Smooth muscle cell (in vitro differentiated cells): ENCODE measurements at regions not wholly inside any gene's neighbourhood (a gene's known extent, or its start where the extent isn't known, plus 50 kb on each side); places are given as distances from the start of the nearest gene placed in this dataset.

ENCODE experiments used
- DNase-seq: peaks from one replicate; lab custom pipeline; 2025; ENCODE audit not compliant: unreplicated experiment; lab: John Stamatoyannopoulos, UW
- H2AFZ ChIP-seq: fragments of 200-600 bp; sonication (generic); 2 replicates; pipeline ENCODE4 v1.6.0; 2016; ENCODE audit warnings: antibody characterized with exemption, low read depth, mild to moderate bottlenecking
- H3F3A ChIP-seq: fragments of 200-600 bp; sonication (generic); 2 replicates; pipeline ENCODE4 v1.6.0; 2017; ENCODE audit warnings: antibody characterized with exemption, low read depth
- H3K27ac ChIP-seq: fragments of 200-600 bp; sonication (generic); 2 replicates; pipeline ENCODE4 v1.5.1; 2016; ENCODE audit warnings: low read depth, mild to moderate bottlenecking
- H3K27me3 ChIP-seq: fragments of 200-600 bp; sonication (generic); 2 replicates; pipeline ENCODE4 v1.6.1; 2016; ENCODE audit warnings: low read depth, mild to moderate bottlenecking
- H3K36me3 ChIP-seq: fragments of 200-600 bp; sonication (generic); 2 replicates; pipeline ENCODE4 v1.5.1; 2016; ENCODE audit warnings: low read depth
- H3K4me1 ChIP-seq: fragments of 200-600 bp; sonication (generic); 2 replicates; pipeline ENCODE4 v1.5.1; 2016; ENCODE audit warnings: low read depth
- H3K4me2 ChIP-seq: fragments of 200-600 bp; sonication (generic); 2 replicates; pipeline ENCODE4 v1.6.0; 2016; ENCODE audit warnings: mild to moderate bottlenecking
- H3K4me3 ChIP-seq: fragments of 200-600 bp; sonication (generic); 2 replicates; pipeline ENCODE4 v1.5.1; 2016; ENCODE audit warnings: mild to moderate bottlenecking
- H3K79me2 ChIP-seq: fragments of 200-600 bp; sonication (generic); 2 replicates; pipeline ENCODE4 v1.6.0; 2016; ENCODE audit warnings: low read depth, mild to moderate bottlenecking
- H3K9ac ChIP-seq: fragments of 200-600 bp; sonication (generic); 2 replicates; pipeline ENCODE4 v1.6.0; 2016; ENCODE audit warnings: low read depth
- H3K9me3 ChIP-seq: fragments of 200-600 bp; sonication (generic); replicated peaks from 2 replicates; pipeline ENCODE4 v1.5.1; 2016; ENCODE audit warnings: low read depth
- H4K20me1 ChIP-seq: fragments of 200-600 bp; sonication (generic); 2 replicates; pipeline ENCODE4 v1.6.0; 2016; ENCODE audit warnings: low read depth
- CTCF ChIP-seq: fragments of 200-600 bp; sonication (generic); IDR thresholded peaks from 2 replicates; pipeline ENCODE4 v1.5.1; 2017; ENCODE audit warnings: borderline replicate concordance, mild to moderate bottlenecking, antibody characterized with exemption; ENCODE audit not compliant: insufficient read depth, poor library complexity, severe bottlenecking
- WGBS: methylation state at CpG from one replicate; pipeline ENCODE4 v1.1.7; 2016; ENCODE audit warnings: low lambda C conversion rate; 5-methylcytosine and 5-hydroxymethylcytosine counted together

DNA sequence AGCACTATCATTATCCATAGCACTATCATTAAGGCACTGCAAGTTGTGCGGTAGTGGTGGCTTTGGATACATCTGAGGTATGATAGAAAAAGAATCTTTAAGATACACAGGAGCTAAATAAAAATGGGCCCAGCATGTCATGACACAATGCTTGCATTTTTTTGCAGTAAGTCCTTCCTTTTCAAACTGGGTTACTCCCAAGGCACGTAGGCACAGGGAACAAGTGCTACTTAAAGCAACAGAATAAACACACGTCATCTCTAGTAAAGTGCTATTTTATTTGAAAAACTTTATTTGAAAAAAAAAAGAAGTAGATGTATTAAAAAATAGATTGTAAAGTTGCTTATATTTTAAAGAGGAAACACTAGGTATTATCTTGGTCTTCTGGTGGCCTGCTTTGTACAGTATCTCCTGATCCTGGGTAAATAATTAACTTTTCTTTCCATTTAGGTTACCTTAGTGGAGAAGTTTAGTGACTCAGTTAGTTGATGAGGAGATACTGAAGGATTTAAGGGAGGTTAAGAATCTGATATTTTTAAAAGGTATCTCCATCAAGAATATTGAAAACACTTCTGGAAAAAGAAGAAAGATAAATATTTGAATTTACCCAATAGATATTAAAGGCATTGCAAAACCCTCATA is 129.6 kb downstream of the EDN1 start:
- no peak for DNase-seq
- Histone ChIP-seq H3K27ac (no peak overlapping the region), H3K79me2 (no peaks in the 10 kb centered on the region), H3K9me3 (no peaks in the 10 kb centered on the region), H3K4me1 (peaks cover 23% of the 10 kb centered on the region), H3K27me3 (no peaks in the 10 kb centered on the region), H2AFZ (no peak overlapping the region), H4K20me1 (no peaks in the 10 kb centered on the region), H3K36me3 (no peaks in the 10 kb centered on the region), H3K4me3 (no peak overlapping the region), H3F3A (no peaks in the 10 kb centered on the region), H3K9ac (no peak overlapping the region), H3K4me2 (no peak overlapping the region)
- 89% methylated on average over 3 of the region's 3 CpGs for WGBS
- no peak for TF ChIP-seq CTCF

- TF ChIP-seq CTCF = no peak
- Histone ChIP-seq H3F3A (no peaks in the 10 kb centered on the region), H3K4me2 (no peak overlapping the region), H3K79me2 (no peaks in the 10 kb centered on the region), H3K27me3 (no peaks in the 10 kb centered on the region), H3K4me3 (no peak overlapping the region), H3K27ac (no peak overlapping the region), H3K36me3 (no peaks in the 10 kb centered on the region), H3K9me3 (no peaks in the 10 kb centered on the region), H3K9ac (no peak overlapping the region), H3K4me1 (peaks cover 23% of the 10 kb centered on the region), H2AFZ (no peak overlapping the region), H4K20me1 (no peaks in the 10 kb centered on the region)
- no peak for DNase-seq
- 40% methylated on average over 5 of the region's 5 CpGs for WGBS
Measured at GRCh38 chr6:12420626-12421025, 130.5 kb downstream of the EDN1 start.

GRCh38 chr6:12421596-12421995 is 131.4 kb downstream of the EDN1 start:
- H2AFZ ChIP-seq = no peak overlapping the region
- H3K27me3 ChIP-seq = no peaks in the 10 kb centered on the region
- no peaks in the 10 kb centered on the region for H3K9me3 ChIP-seq
- DNase-seq = no peak
- no peaks in the 10 kb centered on the region for H3K36me3 ChIP-seq
- H3K9ac ChIP-seq = no peak overlapping the region
- 100% methylated on average over 1 of the region's 1 CpG for WGBS
- no peaks in the 10 kb centered on the region for H4K20me1 ChIP-seq
- H3K27ac ChIP-seq = no peak overlapping the region
- no peaks in the 10 kb centered on the region for H3K79me2 ChIP-seq
- TF ChIP-seq CTCF = no peak
- H3F3A ChIP-seq = no peaks in the 10 kb centered on the region
- no peak overlapping the region for H3K4me2 ChIP-seq
- no peak overlapping the region for H3K4me3 ChIP-seq
- peaks cover 23% of the 10 kb centered on the region for H3K4me1 ChIP-seq

- no peak overlapping the region for H3K9ac ChIP-seq
- 89% methylated on average over 8 of the region's 8 CpGs for WGBS
- no peak for DNase-seq
Measured at GRCh38 chr6:12422848-12423247, 132.7 kb downstream of the EDN1 start.

More at GRCh38 chr6:12422848-12423247, 132.7 kb downstream of the EDN1 start:
- Histone ChIP-seq H3K27ac (no peak overlapping the region), H3K4me1 (peaks cover 23% of the 10 kb centered on the region), H3K4me3 (no peak overlapping the region), H3K4me2 (no peak overlapping the region), H3K79me2 (no peaks in the 10 kb centered on the region), H3K36me3 (no peaks in the 10 kb centered on the region), H2AFZ (no peak overlapping the region), H3K9me3 (no peaks in the 10 kb centered on the region), H4K20me1 (no peaks in the 10 kb centered on the region), H3F3A (no peaks in the 10 kb centered on the region), H3K27me3 (peaks cover 5% of the 10 kb centered on the region)
- no peak for TF ChIP-seq CTCF
